Smooth muscle cell (in vitro differentiated cells): ENCODE measurements at regions not wholly inside any gene's neighbourhood (a gene's known extent, or its start where the extent isn't known, plus 50 kb on each side); places are given as distances from the start of the nearest gene placed in this dataset.
A peak's percentile ranks its signal among the peaks of the same experiment; 100 is the strongest.
"Not testable (repeated sequence)": the region's sequence is repeated elsewhere in the genome, so short reads cannot be mapped to it uniquely, and the experiment has no call there.

ENCODE experiments used
- DNase-seq: peaks from one replicate; lab custom pipeline; 2025; ENCODE audit not compliant: unreplicated experiment; lab: John Stamatoyannopoulos, UW
- H2AFZ ChIP-seq: fragments of 200-600 bp; sonication (generic); 2 replicates; pipeline ENCODE4 v1.6.0; 2016; ENCODE audit warnings: antibody characterized with exemption, low read depth, mild to moderate bottlenecking
- H3F3A ChIP-seq: fragments of 200-600 bp; sonication (generic); 2 replicates; pipeline ENCODE4 v1.6.0; 2017; ENCODE audit warnings: antibody characterized with exemption, low read depth
- H3K27ac ChIP-seq: fragments of 200-600 bp; sonication (generic); 2 replicates; pipeline ENCODE4 v1.5.1; 2016; ENCODE audit warnings: low read depth, mild to moderate bottlenecking
- H3K27me3 ChIP-seq: fragments of 200-600 bp; sonication (generic); 2 replicates; pipeline ENCODE4 v1.6.1; 2016; ENCODE audit warnings: low read depth, mild to moderate bottlenecking
- H3K36me3 ChIP-seq: fragments of 200-600 bp; sonication (generic); 2 replicates; pipeline ENCODE4 v1.5.1; 2016; ENCODE audit warnings: low read depth
- H3K4me1 ChIP-seq: fragments of 200-600 bp; sonication (generic); 2 replicates; pipeline ENCODE4 v1.5.1; 2016; ENCODE audit warnings: low read depth
- H3K4me2 ChIP-seq: fragments of 200-600 bp; sonication (generic); 2 replicates; pipeline ENCODE4 v1.6.0; 2016; ENCODE audit warnings: mild to moderate bottlenecking
- H3K4me3 ChIP-seq: fragments of 200-600 bp; sonication (generic); 2 replicates; pipeline ENCODE4 v1.5.1; 2016; ENCODE audit warnings: mild to moderate bottlenecking
- H3K79me2 ChIP-seq: fragments of 200-600 bp; sonication (generic); 2 replicates; pipeline ENCODE4 v1.6.0; 2016; ENCODE audit warnings: low read depth, mild to moderate bottlenecking
- H3K9ac ChIP-seq: fragments of 200-600 bp; sonication (generic); 2 replicates; pipeline ENCODE4 v1.6.0; 2016; ENCODE audit warnings: low read depth
- H3K9me3 ChIP-seq: fragments of 200-600 bp; sonication (generic); replicated peaks from 2 replicates; pipeline ENCODE4 v1.5.1; 2016; ENCODE audit warnings: low read depth
- H4K20me1 ChIP-seq: fragments of 200-600 bp; sonication (generic); 2 replicates; pipeline ENCODE4 v1.6.0; 2016; ENCODE audit warnings: low read depth
- CTCF ChIP-seq: fragments of 200-600 bp; sonication (generic); IDR thresholded peaks from 2 replicates; pipeline ENCODE4 v1.5.1; 2017; ENCODE audit warnings: borderline replicate concordance, mild to moderate bottlenecking, antibody characterized with exemption; ENCODE audit not compliant: insufficient read depth, poor library complexity, severe bottlenecking
- WGBS: methylation state at CpG from one replicate; pipeline ENCODE4 v1.1.7; 2016; ENCODE audit warnings: low lambda C conversion rate; 5-methylcytosine and 5-hydroxymethylcytosine counted together

GRCh38 chr6:93835026-93835425 lies 415.7 kb upstream of the EPHA7 start:
- H4K20me1 ChIP-seq, H3F3A ChIP-seq, H3K4me1 ChIP-seq, H3K4me3 ChIP-seq, H3K79me2 ChIP-seq, H3K9ac ChIP-seq, H3K36me3 ChIP-seq, H3K9me3 ChIP-seq, DNase-seq, H3K27ac ChIP-seq, H2AFZ ChIP-seq: not testable (repeated sequence)
- Histone ChIP-seq H3K4me2 (peak overlapping the region; percentile 67), H3K27me3 (peaks cover 37% of the 10 kb centered on the region)
- whole genome bisulfite sequencing, result 25% methylated on average over 9 of the region's 9 CpGs

- not testable (repeated sequence) for H3K36me3 ChIP-seq, H3K9me3 ChIP-seq, H2AFZ ChIP-seq, H3K4me3 ChIP-seq, H3K79me2 ChIP-seq, H3F3A ChIP-seq, H3K9ac ChIP-seq, H3K27ac ChIP-seq, H3K4me1 ChIP-seq, H4K20me1 ChIP-seq, DNase-seq, H3K4me2 ChIP-seq
- WGBS, result 7% methylated on average over 12 of the region's 12 CpGs
- peaks cover 37% of the 10 kb centered on the region for H3K27me3 ChIP-seq
Observed at GRCh38 chr6:93833326-93833725, 414.0 kb upstream of the EPHA7 start.

- DNase-seq, H3K27ac ChIP-seq: not testable (repeated sequence)
- peaks cover 20% of the 10 kb centered on the region for H3K27me3 ChIP-seq
Observed at GRCh38 chr6:93829757-93830156, 410.4 kb upstream of the EPHA7 start.

GRCh38 chr6:93829009-93829408 lies 409.6 kb upstream of the EPHA7 start:
- Histone ChIP-seq H3K9me3 (peaks cover 3% of the 10 kb centered on the region), H3K36me3 (no peaks in the 10 kb centered on the region), H4K20me1 (no peaks in the 10 kb centered on the region), H3F3A (no peaks in the 10 kb centered on the region), H3K4me2 (no peak overlapping the region), H3K4me1 (peaks cover 6% of the 10 kb centered on the region), H3K79me2 (no peaks in the 10 kb centered on the region), H3K4me3 (no peak overlapping the region), H3K27me3 (peaks cover 13% of the 10 kb centered on the region), H3K9ac (no peak overlapping the region), H3K27ac (no peak overlapping the region), H2AFZ (no peak overlapping the region)
- 100% methylated on average over 1 of the region's 1 CpG for WGBS
- no peak for DNase-seq
- no peak for TF ChIP-seq CTCF

More at GRCh38 chr6:93829757-93830156, 410.4 kb upstream of the EPHA7 start:
- H4K20me1 ChIP-seq, H3K36me3 ChIP-seq, H3K79me2 ChIP-seq, H3K9ac ChIP-seq, H3K4me1 ChIP-seq, H2AFZ ChIP-seq, H3K4me3 ChIP-seq, H3F3A ChIP-seq, H3K4me2 ChIP-seq, H3K9me3 ChIP-seq: not testable (repeated sequence)

GRCh38 chr6:93828553-93828952 lies 409.2 kb upstream of the EPHA7 start:
- no peak for TF ChIP-seq CTCF
- Histone ChIP-seq H3K4me3 (no peak overlapping the region), H3F3A (no peaks in the 10 kb centered on the region), H3K4me1 (peaks cover 3% of the 10 kb centered on the region), H2AFZ (no peak overlapping the region), H3K79me2 (no peaks in the 10 kb centered on the region), H3K9ac (no peak overlapping the region), H3K9me3 (peaks cover 3% of the 10 kb centered on the region), H3K27ac (no peak overlapping the region), H3K36me3 (no peaks in the 10 kb centered on the region), H3K27me3 (peaks cover 8% of the 10 kb centered on the region), H4K20me1 (no peaks in the 10 kb centered on the region), H3K4me2 (no peak overlapping the region)
- no peak for DNase-seq
- WGBS, result 86% methylated on average over 2 of the region's 2 CpGs
